Fibroblast of skin of back (primary cell): ENCODE measurements at regions not wholly inside any gene's neighbourhood (a gene's known extent, or its start where the extent isn't known, plus 50 kb on each side); places are given as distances from the start of the nearest gene placed in this dataset.
A peak's percentile ranks its signal among the peaks of the same experiment; 100 is the strongest.

ENCODE experiments used
- DNase-seq: peaks from one replicate; pipeline ENCODE4 v3.0.0-alpha.2; 2013

GRCh38 chr9:11001546-11001945 lies 388.7 kb upstream of the PTPRD start:
- DNase-seq = no peak

- no peak for DNase-seq
Measured at GRCh38 chr9:11002705-11003104, 389.9 kb upstream of the PTPRD start.

- DNase-seq = no peak
Measured at GRCh38 chr9:11003836-11004235, 391.0 kb upstream of the PTPRD start.

GRCh38 chr9:11011696-11012095 lies 398.9 kb upstream of the PTPRD start:
- no peak for DNase-seq

- no peak for DNase-seq
Measured at GRCh38 chr9:11016081-11016480, 403.3 kb upstream of the PTPRD start.

GRCh38 chr9:11023201-11023600 lies 410.4 kb upstream of the PTPRD start:
- peak; percentile 11 for DNase-seq

GRCh38 chr9:11025775-11026174 lies 413.0 kb upstream of the PTPRD start:
- no peak for DNase-seq

GRCh38 chr9:11038366-11038765 lies 425.6 kb upstream of the PTPRD start:
- no peak for DNase-seq

GRCh38 chr9:11039006-11039405 lies 426.2 kb upstream of the PTPRD start:
- peak; percentile 3 for DNase-seq

GRCh38 chr9:11045589-11045988 lies 432.8 kb upstream of the PTPRD start:
- DNase-seq = no peak

- no peak for DNase-seq
Measured at GRCh38 chr9:11063263-11063662, 450.5 kb upstream of the PTPRD start.

GRCh38 chr9:11064909-11065308 lies 452.1 kb upstream of the PTPRD start:
- no peak for DNase-seq

GRCh38 chr9:11072176-11072575 lies 459.4 kb upstream of the PTPRD start:
- DNase-seq = no peak

GRCh38 chr9:11086561-11086960 lies 473.8 kb upstream of the PTPRD start:
- DNase-seq = peak; percentile 91

- DNase-seq = peak; percentile 61
Measured at GRCh38 chr9:11088821-11089374, 476.1 kb upstream of the PTPRD start.

- no peak for DNase-seq
Measured at GRCh38 chr9:11092974-11093373, 480.2 kb upstream of the PTPRD start.

GRCh38 chr9:11097020-11097419 lies 484.2 kb upstream of the PTPRD start:
- no peak for DNase-seq

- no peak for DNase-seq
Measured at GRCh38 chr9:11103525-11103924, 490.7 kb upstream of the PTPRD start.

GRCh38 chr9:11107196-11107595 lies 494.4 kb upstream of the PTPRD start:
- DNase-seq = no peak

GRCh38 chr9:11128156-11128555 lies 515.4 kb upstream of the PTPRD start:
- no peak for DNase-seq

- no peak for DNase-seq
Measured at GRCh38 chr9:11135851-11136250, 523.0 kb upstream of the PTPRD start.

- DNase-seq = no peak
Measured at GRCh38 chr9:11141357-11141756, 528.6 kb upstream of the PTPRD start.

- no peak for DNase-seq
Measured at GRCh38 chr9:11142965-11143738, 530.4 kb upstream of the PTPRD start.

- no peak for DNase-seq
Measured at GRCh38 chr9:11144746-11145145, 531.9 kb upstream of the PTPRD start.

GRCh38 chr9:11148189-11148588 lies 535.4 kb upstream of the PTPRD start:
- no peak for DNase-seq
